Mesenchymal stem cell (in vitro differentiated cells and primary cell): ENCODE measurements at regions not wholly inside any gene's neighbourhood (a gene's known extent, or its start where the extent isn't known, plus 50 kb on each side); places are given as distances from the start of the nearest gene placed in this dataset.
"Not testable (repeated sequence)": the region's sequence is repeated elsewhere in the genome, so short reads cannot be mapped to it uniquely, and the experiment has no call there.

ENCODE experiments used
- DNase-seq: peaks from one replicate; pipeline ENCODE4 v3.0.0-alpha.2; 2013
- H2AFZ ChIP-seq: one replicate; pipeline ENCODE4 v1.6.1; 2013; ENCODE audit warnings: low read depth, mild to moderate bottlenecking, control low read depth, inconsistent platforms, low read length, moderate library complexity
- H2AK5ac ChIP-seq: 2 replicates; pipeline ENCODE4 v1.6.1; 2013; ENCODE audit warnings: low read length, moderate library complexity, mild to moderate bottlenecking, inconsistent platforms; ENCODE audit not compliant: severe bottlenecking
- H2BK120ac ChIP-seq: one replicate; pipeline ENCODE4 v1.6.1; 2013; ENCODE audit warnings: low read depth, mild to moderate bottlenecking, inconsistent platforms, low read length, moderate library complexity
- H2BK12ac ChIP-seq, 2 experiments: one replicate each; pipeline ENCODE4 v1.6.1; 2013; ENCODE audit warnings: inconsistent platforms in 2 of 2, low read length in 2 of 2, mild to moderate bottlenecking in 2 of 2, moderate library complexity in 2 of 2, control low read depth in 1 of 2
- H2BK15ac ChIP-seq: one replicate; pipeline ENCODE4 v1.6.1; 2013; ENCODE audit warnings: mild to moderate bottlenecking, low read depth, inconsistent platforms; ENCODE audit not compliant: poor library complexity, severe bottlenecking
- H2BK5ac ChIP-seq: 2 replicates; pipeline ENCODE4 v1.6.1; 2013; ENCODE audit warnings: low read depth, mild to moderate bottlenecking, low read length, control low read depth, inconsistent platforms; ENCODE audit not compliant: poor library complexity, severe bottlenecking
- H3K14ac ChIP-seq, 2 experiments: one replicate each; pipeline ENCODE4 v1.6.1; 2013; ENCODE audit warnings: inconsistent platforms in 2 of 2, low read length in 2 of 2, control low read depth in 1 of 2, mild to moderate bottlenecking in 1 of 2, moderate library complexity in 1 of 2
- H3K18ac ChIP-seq, 2 experiments: one replicate each; pipeline ENCODE4 v1.6.1; 2013; ENCODE audit warnings: inconsistent platforms in 2 of 2, low read length in 2 of 2, control low read depth in 1 of 2, low read depth in 1 of 2, mild to moderate bottlenecking in 1 of 2
- H3K23ac ChIP-seq, 2 experiments: one replicate each; pipeline ENCODE4 v1.6.1; 2013; ENCODE audit warnings: inconsistent platforms in 2 of 2, low read length in 2 of 2, mild to moderate bottlenecking in 2 of 2, moderate library complexity in 2 of 2, control low read depth in 1 of 2
- H3K27ac ChIP-seq: 2 replicates; pipeline ENCODE4 v1.5.1; 2013; ENCODE audit warnings: mild to moderate bottlenecking, moderate library complexity, low read length, control low read depth, inconsistent platforms; ENCODE audit not compliant: poor library complexity, severe bottlenecking
- H3K27me3 ChIP-seq, 2 experiments: 2 replicates each; pipeline versions ENCODE4 v1.6.1 to v1.7.0; 2013; ENCODE audit warnings: low read length in 2 of 2, mild to moderate bottlenecking in 2 of 2, moderate library complexity in 2 of 2, control low read depth in 1 of 2, inconsistent platforms in 1 of 2; ENCODE audit not compliant: control insufficient read depth in 1 of 2, insufficient read depth in 1 of 2
- H3K36me3 ChIP-seq, 2 experiments: 2 replicates each; pipeline versions ENCODE4 v1.6.1 to v1.7.0; 2013; ENCODE audit warnings: low read length in 2 of 2, control low read depth in 1 of 2, inconsistent platforms in 1 of 2, low read depth in 1 of 2, mild to moderate bottlenecking in 1 of 2; ENCODE audit not compliant: insufficient read depth in 2 of 2, control insufficient read depth in 1 of 2
- H3K4ac ChIP-seq, 2 experiments: one replicate each; pipeline ENCODE4 v1.6.1; 2013; ENCODE audit warnings: inconsistent platforms in 2 of 2, low read length in 2 of 2, mild to moderate bottlenecking in 2 of 2, moderate library complexity in 2 of 2, control low read depth in 1 of 2, low read depth in 1 of 2
- H3K4me1 ChIP-seq: 2 replicates; pipeline ENCODE4 v1.6.1; 2013; ENCODE audit warnings: low read depth, low read length, control low read depth; ENCODE audit not compliant: control insufficient read depth, insufficient read depth
- H3K4me2 ChIP-seq: 2 replicates; pipeline ENCODE4 v1.6.1; 2013; ENCODE audit warnings: low read length, mild to moderate bottlenecking, inconsistent platforms; ENCODE audit not compliant: poor library complexity, severe bottlenecking
- H3K4me3 ChIP-seq, 2 experiments: 2 replicates each; pipeline versions ENCODE4 v1.5.1 to v1.7.0; 2013; ENCODE audit warnings: low read length in 2 of 2, mild to moderate bottlenecking in 2 of 2, control low read depth in 1 of 2, low read depth in 1 of 2; ENCODE audit not compliant: insufficient read depth in 1 of 2
- H3K79me1 ChIP-seq: replicated peaks from 2 replicates; pipeline ENCODE4 v1.6.1; 2013; ENCODE audit warnings: mild to moderate bottlenecking, control low read depth, low read length, inconsistent platforms; ENCODE audit not compliant: poor library complexity, severe bottlenecking
- H3K9ac ChIP-seq: 2 replicates; pipeline ENCODE4 v1.7.0; 2013; ENCODE audit warnings: mild to moderate bottlenecking, low read length, moderate library complexity
- H3K9me3 ChIP-seq: 2 replicates; pipeline ENCODE4 v1.7.0; 2013; ENCODE audit warnings: mild to moderate bottlenecking, low read length; ENCODE audit not compliant: control insufficient read depth
- H4K8ac ChIP-seq: one replicate; pipeline ENCODE4 v1.6.1; 2013; ENCODE audit warnings: inconsistent platforms, mild to moderate bottlenecking, low read length, moderate library complexity
- H4K91ac ChIP-seq: one replicate; pipeline ENCODE4 v1.6.1; 2013; ENCODE audit warnings: mild to moderate bottlenecking, low read length, inconsistent platforms
- whole genome bisulfite sequencing: methylation state at CpG from one replicate; pipeline ENCODE4 v1.1.7; 2013; ENCODE audit warnings: mixed read lengths; 5-methylcytosine and 5-hydroxymethylcytosine counted together

- no peak overlapping the region for H3K4ac ChIP-seq
- no peaks in the 10 kb centered on the region for H3K36me3 ChIP-seq
Measured at GRCh38 chr6:115441651-115442050, 619.0 kb downstream of the FRK start.

GRCh38 chr6:115415378-115415777, 645.3 kb downstream of the FRK start:
- Histone ChIP-seq H3K4me1 (no peaks in the 10 kb centered on the region), H2AFZ (no peak overlapping the region), H3K4ac (no peak overlapping the region), H2BK15ac (no peak overlapping the region), H3K79me1 (no peaks in the 10 kb centered on the region), H2BK5ac (no peak overlapping the region), H3K23ac (no peak overlapping the region), H3K9ac (no peak overlapping the region), H3K14ac (no peak overlapping the region), H2BK120ac (no peak overlapping the region), H3K4me2 (no peak overlapping the region), H3K36me3 (no peaks in the 10 kb centered on the region), H3K27ac (no peak overlapping the region), H4K8ac (no peak overlapping the region), H2BK12ac (no peak overlapping the region), H3K27me3 (no peaks in the 10 kb centered on the region), H3K4me3 (no peak overlapping the region), H3K9me3 (no peaks in the 10 kb centered on the region), H3K18ac (no peak overlapping the region), H4K91ac (no peak overlapping the region), H2AK5ac (no peak overlapping the region)
- WGBS, result 21% methylated on average over 2 of the region's 3 CpGs
- DNase-seq, result no peak

More at GRCh38 chr6:115441651-115442050, 619.0 kb downstream of the FRK start:
- H3K27me3 ChIP-seq, result no peaks in the 10 kb centered on the region
- no peaks in the 10 kb centered on the region for H3K79me1 ChIP-seq
- H4K91ac ChIP-seq, result no peak overlapping the region
- no peak overlapping the region for H3K27ac ChIP-seq
- H3K23ac ChIP-seq, result no peak overlapping the region
- no peak overlapping the region for H2AFZ ChIP-seq
- no peak overlapping the region for H3K4me3 ChIP-seq
- no peak overlapping the region for H2AK5ac ChIP-seq
- no peak for DNase-seq
- no peak overlapping the region for H4K8ac ChIP-seq
- H2BK120ac ChIP-seq, result no peak overlapping the region
- H3K9me3 ChIP-seq, result peaks cover 3% of the 10 kb centered on the region
- H3K9ac ChIP-seq, result no peak overlapping the region
- H2BK12ac ChIP-seq, result no peak overlapping the region
- WGBS, result no CpG with 5 or more reads among the region's 1 CpG
- no peak overlapping the region for H2BK15ac ChIP-seq
- no peaks in the 10 kb centered on the region for H3K4me1 ChIP-seq
- H3K14ac ChIP-seq, result no peak overlapping the region
- no peak overlapping the region for H3K4me2 ChIP-seq
- H2BK5ac ChIP-seq, result no peak overlapping the region
- H3K18ac ChIP-seq, result no peak overlapping the region

- H3K4me1 ChIP-seq, H3K79me1 ChIP-seq, H2BK5ac ChIP-seq, H4K91ac ChIP-seq, H2BK120ac ChIP-seq, H4K8ac ChIP-seq, H2BK12ac ChIP-seq, H2AK5ac ChIP-seq, H3K23ac ChIP-seq, H3K9ac ChIP-seq, H3K27me3 ChIP-seq, H2BK15ac ChIP-seq, H2AFZ ChIP-seq, H3K4ac ChIP-seq, H3K14ac ChIP-seq, H3K27ac ChIP-seq, H3K36me3 ChIP-seq, H3K18ac ChIP-seq, DNase-seq, H3K9me3 ChIP-seq, H3K4me3 ChIP-seq, H3K4me2 ChIP-seq: not testable (repeated sequence)
- 52% methylated on average over 6 of the region's 6 CpGs for WGBS
Measured at GRCh38 chr6:115414916-115415315, 645.8 kb downstream of the FRK start.

- no peak overlapping the region for H2BK120ac ChIP-seq
- H3K4me1 ChIP-seq, result no peaks in the 10 kb centered on the region
- no peak overlapping the region for H4K91ac ChIP-seq
- H2BK12ac ChIP-seq, result no peak overlapping the region
- no peak overlapping the region for H3K18ac ChIP-seq
- H4K8ac ChIP-seq, result no peak overlapping the region
- H3K4ac ChIP-seq, result no peak overlapping the region
- H3K27me3 ChIP-seq, result no peaks in the 10 kb centered on the region
- H3K23ac ChIP-seq, result no peak overlapping the region
- H2BK15ac ChIP-seq, result no peak overlapping the region
- H3K4me2 ChIP-seq, result no peak overlapping the region
- no peaks in the 10 kb centered on the region for H3K36me3 ChIP-seq
- H3K4me3 ChIP-seq, result no peak overlapping the region
- no peak for DNase-seq
- H2AK5ac ChIP-seq, result no peak overlapping the region
- no peak overlapping the region for H2AFZ ChIP-seq
- H3K9ac ChIP-seq, result no peak overlapping the region
- no peaks in the 10 kb centered on the region for H3K9me3 ChIP-seq
- H3K14ac ChIP-seq, result no peak overlapping the region
- no peaks in the 10 kb centered on the region for H3K79me1 ChIP-seq
- H3K27ac ChIP-seq, result no peak overlapping the region
- no peak overlapping the region for H2BK5ac ChIP-seq
- WGBS, result 68% methylated on average over 2 of the region's 2 CpGs
Measured at GRCh38 chr6:115411756-115412155, 648.9 kb downstream of the FRK start.
